GM10248 (cell line): ENCODE measurements at regions not wholly inside any gene's neighbourhood (a gene's known extent, or its start where the extent isn't known, plus 50 kb on each side); places are given as distances from the start of the nearest gene placed in this dataset.

ENCODE experiments used
- CTCF ChIA-PET: fragments of 300-600 bp; sonication (Branson Sonifier 250); formaldehyde crosslinking; extraction: SDS; loops from one replicate; lab custom pipeline; 2021; ENCODE audit warnings: antibody characterized with exemption; lab: Yijun Ruan, JAX
- POLR2A ChIA-PET: fragments of 350-650 bp; sonication (Branson Sonifier 250); formaldehyde crosslinking; extraction: SDS; loops from one replicate; lab custom pipeline; 2020; ENCODE audit warnings: antibody characterized with exemption; lab: Yijun Ruan, JAX
- DNase-seq: peaks from one replicate; pipeline ENCODE4 v3.0.0; 2012; ENCODE audit errors: extremely low spot score
- CTCF ChIP-seq: IDR thresholded peaks from 2 replicates; pipeline ENCODE4 v1.5.1; 2012; ENCODE audit warnings: mild to moderate bottlenecking, low read depth; ENCODE audit errors: extremely low read depth, missing control alignments, control extremely low read depth

GRCh38 chr4:155011163-155011780 is 197.2 kb upstream of the NPY2R start:
- DNase-seq = no peak
- ChIA-PET CTCF (interaction anchor here (1.3 to 1.8 kb wide), 3 partner anchors 9 to 15 kb away, joined by 3 to 7 read pairs (median 3); no protein-coding TSS in a partner anchor), POLR2A (no interaction called here)
- no peak for TF ChIP-seq CTCF

GRCh38 chr4:155012469-155012868 is 196.0 kb upstream of the NPY2R start:
- no peak for TF ChIP-seq CTCF

GRCh38 chr4:155017426-155017825 is 191.0 kb upstream of the NPY2R start:
- TF ChIP-seq CTCF = no peak
- DNase-seq = no peak
- CTCF ChIA-PET = interaction anchor here (1.0 to 2.4 kb wide), 2 partner anchors 9 to 16 kb away, joined by 3 to 7 read pairs; no protein-coding TSS in a partner anchor
- POLR2A ChIA-PET = no interaction called here

More at GRCh38 chr4:155012469-155012868, 196.0 kb upstream of the NPY2R start:
- POLR2A ChIA-PET = no interaction called here
- CTCF ChIA-PET = no interaction called here
- DNase-seq = no peak

GRCh38 chr4:155025762-155026457 is 182.5 kb upstream of the NPY2R start:
- peak; percentile 33 for TF ChIP-seq CTCF
- no peak for DNase-seq
- ChIA-PET POLR2A (no interaction called here), CTCF (interaction anchor here (1.1 to 3.5 kb wide), 5 partner anchors 9 to 15 kb away, joined by 3 to 20 read pairs (median 7); no protein-coding TSS in a partner anchor)

GRCh38 chr4:155026715-155027114 is 181.7 kb upstream of the NPY2R start:
- no peak for DNase-seq
- ChIA-PET CTCF (interaction anchor here (1.0 to 3.5 kb wide), 6 partner anchors 10 to 20 kb away, joined by 3 to 20 read pairs (median 6); no protein-coding TSS in a partner anchor), POLR2A (no interaction called here)
- TF ChIP-seq CTCF = no peak

DNA sequence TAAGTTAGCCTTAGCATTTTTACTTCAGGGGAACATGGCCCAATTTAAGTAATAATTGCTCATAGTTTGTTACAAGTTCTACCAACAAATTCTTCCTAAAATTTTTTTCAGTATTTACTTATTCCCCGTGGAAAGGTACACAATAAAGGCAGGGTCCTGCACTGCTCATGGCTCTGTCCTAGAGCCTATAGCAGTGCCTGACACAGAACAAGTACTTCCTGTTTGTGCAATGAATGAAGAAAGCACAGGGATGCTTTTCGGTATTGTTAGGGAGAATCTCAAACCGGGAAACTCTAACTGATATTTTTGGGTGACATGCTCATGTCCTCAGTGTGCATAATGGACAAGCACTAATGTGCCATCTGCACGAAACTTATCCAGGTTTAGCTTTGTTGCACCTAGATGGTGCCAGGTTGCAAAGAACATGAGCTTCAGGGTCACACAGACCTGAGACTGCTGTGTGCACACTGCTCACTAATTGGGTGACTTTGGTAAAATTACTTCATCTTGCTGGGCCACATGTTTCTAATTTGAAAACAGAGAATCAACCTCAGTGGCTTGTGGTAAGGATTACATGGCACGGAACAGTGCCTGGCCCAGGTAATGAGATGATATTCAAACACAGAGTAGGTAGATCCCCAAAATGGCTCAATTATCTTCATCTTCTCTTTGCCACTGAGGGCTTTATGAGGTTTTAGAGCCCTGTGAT is 175.8 kb upstream of the NPY2R start:
- DNase-seq = no peak
- ChIA-PET POLR2A (no interaction called here), CTCF (no interaction called here)
- TF ChIP-seq CTCF = no peak
